Limb (tissue), 2 donors: ENCODE measurements at regions not wholly inside any gene's neighbourhood (a gene's known extent, or its start where the extent isn't known, plus 50 kb on each side); places are given as distances from the start of the nearest gene placed in this dataset.

ENCODE experiments used
- DNase-seq, 2 donors: peaks; one replicate each; pipeline ENCODE4 v3.0.0-alpha.2; 2016; ENCODE audit errors: extremely low spot score in 2 of 2

DNA sequence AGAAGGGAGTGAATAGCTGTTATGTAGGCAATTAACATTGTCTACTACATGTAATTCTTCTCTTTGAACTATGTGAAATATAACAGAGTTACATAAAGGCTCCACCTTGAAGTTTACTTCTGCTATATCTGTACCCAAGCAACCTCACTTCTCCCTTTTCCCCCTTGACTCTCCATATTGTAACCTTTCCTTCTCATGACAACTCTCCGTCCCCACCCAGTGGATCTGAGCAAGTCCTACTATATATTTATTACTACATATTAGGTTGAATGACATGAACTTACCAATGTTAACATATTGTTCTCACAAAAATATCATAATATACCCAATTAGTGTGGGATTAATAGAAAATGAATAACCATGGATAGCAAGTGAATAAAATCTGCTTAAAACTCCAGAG, 93.2 kb upstream of the ATP8A1 start:
- no peak for DNase-seq

GRCh38 chr4:42747971-42748370, 91.1 kb upstream of the ATP8A1 start:
- DNase-seq, result no peak

DNA sequence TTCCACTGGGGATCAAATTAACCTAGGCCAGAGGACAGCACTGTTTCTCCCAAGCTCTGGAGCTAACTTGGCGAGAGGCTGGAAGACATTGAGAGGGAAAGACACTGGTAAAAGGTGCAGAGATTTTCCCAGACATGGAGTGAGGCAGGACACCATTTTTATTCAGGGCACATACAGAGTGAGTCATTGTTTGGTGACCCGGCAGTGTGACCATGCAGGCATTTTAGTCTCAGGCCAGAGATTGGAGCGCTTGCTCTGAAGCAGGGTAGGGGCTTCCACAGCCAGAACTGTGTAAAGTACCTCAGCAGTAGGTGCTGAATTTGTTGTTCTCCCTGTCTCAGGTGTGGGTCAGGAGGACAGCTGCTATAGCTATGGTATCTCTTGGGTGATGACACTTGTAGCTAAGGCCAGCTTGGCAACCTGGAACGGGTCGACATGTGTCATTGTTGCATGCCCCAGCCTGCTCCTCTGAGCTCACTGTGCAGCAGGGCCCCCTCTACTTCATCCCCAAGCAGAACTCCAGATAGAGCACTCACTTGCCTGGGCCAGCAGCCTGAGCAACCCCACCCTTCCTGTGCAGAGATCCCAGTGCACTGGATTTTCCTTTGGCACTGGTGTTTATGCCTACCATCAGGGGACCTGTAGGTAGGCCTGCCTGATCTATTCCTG, 79.8 kb upstream of the ATP8A1 start:
- no peak for DNase-seq

DNA sequence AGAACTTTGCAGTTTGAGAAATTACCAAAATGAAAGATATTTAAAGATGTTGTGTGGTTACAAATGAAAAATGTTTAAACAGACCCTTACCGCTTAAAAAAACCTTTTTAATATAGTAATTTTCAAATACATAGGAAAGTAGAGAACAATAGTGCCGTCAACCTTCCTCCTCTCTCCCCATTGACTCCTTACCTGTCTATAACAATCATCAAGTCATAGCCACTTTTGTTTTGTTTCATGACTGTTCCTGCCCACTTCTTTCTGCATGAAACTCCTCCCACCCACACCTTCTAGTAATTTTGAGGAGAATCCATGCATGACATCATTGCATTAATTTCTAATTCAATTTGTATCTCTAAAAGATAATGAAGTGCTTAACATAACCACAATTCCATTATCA, 76.5 kb upstream of the ATP8A1 start:
- no peak for DNase-seq

DNA sequence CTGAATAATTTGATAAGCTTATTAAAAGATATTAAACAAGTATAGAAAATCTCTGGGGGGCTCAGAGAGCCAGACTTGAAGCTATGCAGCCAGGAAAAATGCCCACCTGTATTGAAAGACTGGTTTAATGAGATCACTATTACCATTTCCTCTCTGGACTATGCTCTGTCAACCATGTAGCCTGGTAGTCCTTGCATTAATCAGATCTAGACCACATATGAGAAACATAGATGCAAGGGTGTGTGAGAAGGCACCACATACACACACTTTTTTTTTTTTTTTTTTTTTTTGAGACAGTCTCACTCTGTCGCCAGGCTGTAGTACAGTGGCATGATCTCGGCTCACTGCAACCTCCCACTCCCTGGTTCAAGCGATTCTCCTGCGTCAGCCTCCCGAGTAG, 75.9 kb upstream of the ATP8A1 start:
- DNase-seq, result no peak

DNA sequence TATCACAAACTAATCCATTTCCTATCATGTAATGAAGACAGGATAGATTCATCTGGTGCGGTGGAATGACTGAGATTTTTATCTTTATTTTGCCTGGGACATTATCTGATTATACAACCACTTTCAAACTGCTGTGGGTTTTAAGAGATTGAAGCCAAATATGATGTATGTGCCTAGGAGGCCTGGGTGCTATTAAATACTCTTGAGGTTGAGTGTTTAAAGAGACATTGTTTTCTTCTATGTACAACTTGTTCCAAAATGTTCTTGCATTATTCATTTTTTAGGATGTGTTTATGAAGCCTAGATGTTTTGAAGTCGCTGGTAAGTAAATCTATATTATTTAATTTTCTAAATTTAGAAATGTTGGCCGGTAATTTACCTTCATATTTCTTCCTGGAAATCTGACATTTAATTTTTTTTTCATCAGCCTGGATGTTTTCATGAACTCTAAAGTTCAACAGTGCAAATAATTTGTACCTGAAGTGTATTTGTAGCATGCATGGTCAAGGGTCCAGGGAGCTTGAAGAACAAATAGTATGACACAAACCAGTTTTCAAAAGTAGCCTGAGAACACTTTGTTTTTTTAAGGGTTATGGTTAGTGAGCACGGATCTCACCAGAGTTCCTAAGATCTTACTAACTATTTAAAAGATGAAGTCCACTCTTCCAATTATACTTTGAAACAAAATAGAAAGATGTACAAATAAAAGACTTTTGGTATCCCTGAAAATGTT, 72.8 kb upstream of the ATP8A1 start:
- DNase-seq, result no peak

- no peak for DNase-seq
Measured at GRCh38 chr4:42724451-42724850, 67.5 kb upstream of the ATP8A1 start.

GRCh38 chr4:42720533-42720932, 63.6 kb upstream of the ATP8A1 start:
- DNase-seq, result no peak

GRCh38 chr4:42719257-42719656, 62.4 kb upstream of the ATP8A1 start:
- no peak for DNase-seq

DNA sequence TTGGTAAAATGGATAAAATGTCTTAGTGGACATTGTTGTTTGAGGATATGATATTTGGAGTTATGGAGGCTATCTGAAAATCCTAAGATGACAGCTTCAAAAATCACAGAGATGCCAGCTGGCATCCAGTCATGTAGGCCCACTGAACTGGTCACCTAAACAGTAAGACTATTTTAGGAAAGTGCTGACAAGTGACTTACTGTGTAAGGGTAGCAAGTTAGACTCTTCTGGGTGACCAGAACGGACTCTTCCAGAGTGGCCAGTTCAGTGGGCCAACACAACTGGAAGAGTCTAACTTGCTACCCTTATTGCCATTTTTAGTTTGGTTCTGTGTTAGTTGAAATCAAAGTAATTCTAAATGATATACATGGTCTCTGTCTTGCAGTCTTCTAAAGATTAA, 61.4 kb upstream of the ATP8A1 start:
- DNase-seq, result no peak

DNA sequence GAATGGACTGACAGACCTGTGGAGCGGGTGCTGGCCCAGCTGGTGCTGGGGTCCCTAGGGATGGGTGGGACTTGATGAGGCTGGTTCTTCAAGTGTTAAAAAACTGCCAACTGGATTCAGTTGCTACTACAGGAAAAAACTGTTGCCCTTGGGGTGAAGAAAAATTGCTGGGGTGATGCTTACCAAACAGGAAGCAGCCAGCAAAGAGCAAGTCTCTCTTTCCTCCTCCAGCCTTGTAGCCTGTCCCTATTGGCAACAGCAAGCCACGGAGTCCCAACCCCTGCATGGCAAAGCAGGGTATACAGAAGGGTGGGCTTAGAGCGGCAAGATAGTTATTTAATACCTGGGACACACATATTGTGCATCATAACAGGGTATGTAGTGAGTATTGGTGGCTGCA, 60.1 kb upstream of the ATP8A1 start:
- DNase-seq, result no peak

GRCh38 chr4:42715807-42716482, 59.0 kb upstream of the ATP8A1 start:
- DNase-seq, result no peak

GRCh38 chr4:42713391-42713790, 56.5 kb upstream of the ATP8A1 start:
- DNase-seq, result no peak

DNA sequence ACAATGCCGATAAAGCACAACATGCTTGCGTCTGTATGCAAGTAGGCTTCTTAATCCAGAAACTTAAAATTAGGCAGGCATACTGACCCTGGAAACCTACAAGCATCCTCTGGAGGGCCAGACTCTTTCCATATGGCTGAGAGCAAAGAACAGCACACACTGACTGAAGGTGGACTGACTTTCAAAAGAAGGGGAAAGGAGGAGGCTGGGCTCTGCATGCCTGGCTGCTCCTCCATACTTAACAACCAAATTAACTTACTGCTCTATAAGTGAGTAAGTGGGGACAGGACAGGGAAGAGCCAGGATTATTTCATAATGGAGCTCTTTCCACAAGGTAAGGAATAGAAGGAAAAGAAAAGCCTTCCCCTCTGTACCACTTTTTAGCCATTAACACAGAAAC, 55.9 kb upstream of the ATP8A1 start:
- no peak for DNase-seq

DNA sequence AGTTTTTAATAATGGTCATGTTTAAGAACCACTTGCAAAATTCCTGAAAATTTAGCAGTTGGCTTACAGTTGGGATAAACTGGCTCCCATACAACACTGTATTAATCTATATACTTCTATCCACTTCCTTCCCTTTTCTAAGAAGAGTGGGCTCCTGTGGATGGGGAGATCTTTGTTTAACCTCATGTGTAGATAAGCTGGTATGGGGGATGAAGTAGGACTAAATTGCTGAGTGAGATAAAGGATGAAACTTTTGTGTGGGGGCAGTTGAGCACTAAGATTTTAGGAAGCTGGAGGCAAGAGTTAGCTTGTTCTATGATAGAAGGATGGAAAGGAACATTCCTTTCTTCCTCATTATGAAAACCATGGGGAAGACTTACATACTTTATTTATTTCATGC, 54.6 kb upstream of the ATP8A1 start:
- DNase-seq, result no peak

DNA sequence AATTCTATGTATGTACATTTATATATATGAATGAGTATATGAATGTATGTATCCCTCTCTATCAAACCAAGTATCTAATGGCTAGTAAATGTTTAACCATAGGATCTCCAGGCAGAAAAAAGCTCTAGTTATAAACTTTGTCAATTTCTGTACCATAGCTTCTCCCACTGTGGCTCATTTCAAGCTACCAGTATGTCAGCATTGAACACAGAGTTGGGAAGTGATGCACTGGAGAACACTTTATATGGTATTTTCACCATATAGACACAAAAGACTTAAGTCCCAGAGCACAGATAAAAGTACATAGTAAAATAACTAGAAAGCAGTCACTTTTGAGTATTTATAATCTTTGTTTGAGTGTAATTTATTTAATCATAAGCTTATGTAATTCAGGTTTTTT, 53.9 kb upstream of the ATP8A1 start:
- DNase-seq, result no peak

GRCh38 chr4:42710329-42710728, 53.4 kb upstream of the ATP8A1 start:
- DNase-seq, result no peak

- no peak for DNase-seq
Measured at GRCh38 chr4:42709392-42710065, 52.6 kb upstream of the ATP8A1 start.

DNA sequence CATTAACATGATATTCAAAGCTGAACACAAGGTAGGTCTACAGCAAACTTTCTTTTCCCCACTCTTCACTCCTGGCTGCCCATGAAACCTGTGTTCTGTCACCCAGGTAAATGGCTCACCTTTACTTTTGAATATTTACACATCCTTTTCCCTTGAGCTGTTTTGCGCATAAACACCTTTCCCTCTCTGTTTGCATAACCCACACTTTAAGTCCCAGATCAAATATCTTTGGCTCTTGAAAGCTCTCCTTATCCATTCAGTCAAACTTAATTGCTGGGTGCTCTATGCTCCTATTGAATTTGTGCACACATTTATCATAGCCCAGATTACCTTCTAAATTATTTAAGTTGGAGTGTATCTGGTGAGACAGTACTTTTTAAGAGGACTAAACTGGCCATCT, 51.7 kb upstream of the ATP8A1 start:
- no peak for DNase-seq
